ENCODE measurements at regions not wholly inside any gene's neighbourhood (a gene's known extent, or its start where the extent isn't known, plus 50 kb on each side); places are given as distances from the start of the nearest gene placed in this dataset.

- ATAC-seq (ENCODE audit: low read depth) (no peak), DNase-seq (no peak)
- Histone ChIP-seq H2BK15ac (ENCODE audit: low read depth, low read length) (no peak overlapping the region), H3K56ac (ENCODE audit: extremely low read depth, insufficient read depth, low read length) (no peak overlapping the region), H3K4me2 (ENCODE audit: low read depth, low read length) (no peak overlapping the region), H2AFZ (replicated peaks; ENCODE audit: low read length, poor library complexity) (no peak overlapping the region), H2BK5ac (ENCODE audit: low read depth, low read length, poor library complexity, severe bottlenecking) (no peak overlapping the region), H4K20me1 (ENCODE audit: insufficient read depth, low read length) (no peaks in the 10 kb centered on the region), H2BK120ac (ENCODE audit: low read depth, low read length) (no peak overlapping the region), H3K14ac (replicated peaks; ENCODE audit: low read depth, low read length) (no peak overlapping the region), H2AK5ac (ENCODE audit: low read depth, low read length) (no peak overlapping the region), H3K18ac (ENCODE audit: low read depth, low read length) (no peak overlapping the region), H4K91ac (ENCODE audit: insufficient read depth, low read depth, low read length) (no peak overlapping the region), H3K4ac (ENCODE audit: low read depth, low read length) (no peak overlapping the region), H3K79me1 (ENCODE audit: low read depth in 1 of 2, low read length in 2 of 2) (no peaks in the 10 kb centered on the region), H2AK9ac (replicated peaks; ENCODE audit: low read depth, low read length, poor library complexity) (no peak overlapping the region), H4K5ac (ENCODE audit: low read depth, low read length) (no peak overlapping the region), H3K27me3 (ENCODE audit: control insufficient read depth, insufficient read depth, low read length) (no peaks in the 10 kb centered on the region), H3K4me1 (ENCODE audit: control insufficient read depth, insufficient read depth, low read length) (peaks cover 1% of the 10 kb centered on the region; the same call in 1 of the 2 replicates), H2BK20ac (ENCODE audit: low read depth, low read length) (no peak overlapping the region), H3K36me3 (ENCODE audit: control insufficient read depth, insufficient read depth, low read length) (no peaks in the 10 kb centered on the region), H3K27ac (ENCODE audit: insufficient read depth, low read length) (no peak overlapping the region), H3K9me1 (ENCODE audit: insufficient read depth, low read length) (no peaks in the 10 kb centered on the region), H3K9ac (ENCODE audit: low read depth, low read length) (no peak overlapping the region), H3K23ac (ENCODE audit: low read depth, low read length) (no peak overlapping the region), H3K9me3 (ENCODE audit: control insufficient read depth, insufficient read depth, low read length) (peaks cover 3% of the 10 kb centered on the region; the same call in 1 of the 2 replicates), H4K8ac (ENCODE audit: low read depth in 2 of 2, low read length in 2 of 2) (no peak overlapping the region), H3K4me3 (ENCODE audit: insufficient read depth, low read depth, low read length) (no peak overlapping the region)
- CTCF ChIA-PET: no interaction called here
- BruUV-seq (replicated peaks): no TSS peak
- intact Hi-C loops (cut with micrococcal nuclease): no loop called here
- in situ Hi-C loops (cut with MboI; ENCODE audit: low sequenced_read_pairs): no loop called here
- dilution Hi-C loops (cut with HindIII; ENCODE audit: low sequenced_read_pairs, unreplicated experiment): no loop called here
- POLR2A ChIA-PET (ENCODE audit: unreplicated experiment): no interaction called here
- WGBS, 2 experiments (ENCODE audit: extremely low coverage in 2 of 2, insufficient read length in 1 of 2): no CpG with 5 or more reads among the region's 8 CpGs
- TF ChIP-seq NFE2L2 (IDR thresholded peaks at IDR 0.05; ENCODE audit: low read depth, low read length) (no peak), RFX5 (IDR thresholded peaks at IDR 0.05; ENCODE audit: low read depth, low read length) (no peak), MAFK (IDR thresholded peaks at IDR 0.05; ENCODE audit: low read depth, low read length) (no peak), SMC3 (IDR thresholded peaks at IDR 0.05; ENCODE audit: low read depth, low read length) (no peak), POLR2A (IDR thresholded peaks at IDR 0.05; ENCODE audit: low read depth, low read length) (no peak), USF2 (IDR thresholded peaks at IDR 0.05; ENCODE audit: low read depth, low read length) (no peak), CEBPB (IDR thresholded peaks at IDR 0.05; ENCODE audit: low read depth, low read length) (no peak), RCOR1 (IDR thresholded peaks at IDR 0.05; ENCODE audit: insufficient replicate concordance, low read length) (no peak), MAZ (IDR thresholded peaks at IDR 0.05; ENCODE audit: borderline replicate concordance, low read depth, low read length) (no peak), BHLHE40 (IDR thresholded peaks at IDR 0.05; ENCODE audit: low read depth, low read length) (no peak), MXI1 (IDR thresholded peaks at IDR 0.05; ENCODE audit: borderline replicate concordance, low read depth, low read length) (no peak), FOS (IDR thresholded peaks at IDR 0.05; ENCODE audit: low read depth, low read length) (no peak), CHD1 (IDR thresholded peaks at IDR 0.05; ENCODE audit: low read depth, low read length) (no peak), RAD21 (IDR thresholded peaks at IDR 0.05; ENCODE audit: low read length) (no peak)
- TF ChIP-seq, protein P1, sequence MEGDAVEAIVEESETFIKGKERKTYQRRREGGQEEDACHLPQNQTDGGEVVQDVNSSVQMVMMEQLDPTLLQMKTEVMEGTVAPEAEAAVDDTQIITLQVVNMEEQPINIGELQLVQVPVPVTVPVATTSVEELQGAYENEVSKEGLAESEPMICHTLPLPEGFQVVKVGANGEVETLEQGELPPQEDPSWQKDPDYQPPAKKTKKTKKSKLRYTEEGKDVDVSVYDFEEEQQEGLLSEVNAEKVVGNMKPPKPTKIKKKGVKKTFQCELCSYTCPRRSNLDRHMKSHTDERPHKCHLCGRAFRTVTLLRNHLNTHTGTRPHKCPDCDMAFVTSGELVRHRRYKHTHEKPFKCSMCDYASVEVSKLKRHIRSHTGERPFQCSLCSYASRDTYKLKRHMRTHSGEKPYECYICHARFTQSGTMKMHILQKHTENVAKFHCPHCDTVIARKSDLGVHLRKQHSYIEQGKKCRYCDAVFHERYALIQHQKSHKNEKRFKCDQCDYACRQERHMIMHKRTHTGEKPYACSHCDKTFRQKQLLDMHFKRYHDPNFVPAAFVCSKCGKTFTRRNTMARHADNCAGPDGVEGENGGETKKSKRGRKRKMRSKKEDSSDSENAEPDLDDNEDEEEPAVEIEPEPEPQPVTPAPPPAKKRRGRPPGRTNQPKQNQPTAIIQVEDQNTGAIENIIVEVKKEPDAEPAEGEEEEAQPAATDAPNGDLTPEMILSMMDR (conservative IDR thresholded peaks at IDR 0.05; ENCODE audit: low read depth, low read length): no peak
- TF ChIP-seq, protein P2, sequence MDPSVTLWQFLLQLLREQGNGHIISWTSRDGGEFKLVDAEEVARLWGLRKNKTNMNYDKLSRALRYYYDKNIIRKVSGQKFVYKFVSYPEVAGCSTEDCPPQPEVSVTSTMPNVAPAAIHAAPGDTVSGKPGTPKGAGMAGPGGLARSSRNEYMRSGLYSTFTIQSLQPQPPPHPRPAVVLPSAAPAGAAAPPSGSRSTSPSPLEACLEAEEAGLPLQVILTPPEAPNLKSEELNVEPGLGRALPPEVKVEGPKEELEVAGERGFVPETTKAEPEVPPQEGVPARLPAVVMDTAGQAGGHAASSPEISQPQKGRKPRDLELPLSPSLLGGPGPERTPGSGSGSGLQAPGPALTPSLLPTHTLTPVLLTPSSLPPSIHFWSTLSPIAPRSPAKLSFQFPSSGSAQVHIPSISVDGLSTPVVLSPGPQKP (IDR thresholded peaks at IDR 0.05; ENCODE audit: borderline replicate concordance, low read depth, low read length): no peak
Observed at GRCh38 chr16:14350626-14351025, 279.4 kb downstream of the PARN start.
